GM23248 (cell line): ENCODE measurements at regions not wholly inside any gene's neighbourhood (a gene's known extent, or its start where the extent isn't known, plus 50 kb on each side); places are given as distances from the start of the nearest gene placed in this dataset.

Experiments used
- EZH2 ChIP-seq: fragments of 200-600 bp; sonication (generic); IDR thresholded peaks from 2 replicates; pipeline ENCODE4 v1.6.1; 2018; ENCODE audit warnings: antibody characterized with exemption, mild to moderate bottlenecking; ENCODE audit not compliant: insufficient read depth, poor library complexity, severe bottlenecking
- EZH2phosphoT487 ChIP-seq: fragments of 200-600 bp; sonication (generic); IDR thresholded peaks from 2 replicates; pipeline ENCODE4 v1.6.1; 2018; ENCODE audit warnings: antibody characterized with exemption, moderate library complexity, mild to moderate bottlenecking, low read depth; ENCODE audit not compliant: insufficient read depth

GRCh38 chr3:145118303-145118702, 1042.7 kb downstream of the PLOD2 start:
- TF ChIP-seq EZH2 (no peak), EZH2phosphoT487 (no peak)
